Ascending aorta (tissue), 2 donors: ENCODE measurements at regions not wholly inside any gene's neighbourhood (a gene's known extent, or its start where the extent isn't known, plus 50 kb on each side); places are given as distances from the start of the nearest gene placed in this dataset.
A peak's percentile ranks its signal among the peaks of the same experiment; 100 is the strongest.

Source experiments
- DNase-seq, 2 donors: peaks; one replicate each; pipeline ENCODE4 v3.0.0-alpha.2; 2019; ENCODE audit warnings: low spot score in 2 of 2
- H3K27ac ChIP-seq, 2 donors: fragments of 200-600 bp; sonication (generic); one replicate each; pipeline ENCODE4 v1.5.1; 2016 to 2017; ENCODE audit warnings: mild to moderate bottlenecking in 1 of 2
- H3K27me3 ChIP-seq: fragments of 200-600 bp; sonication (generic); one replicate; pipeline ENCODE4 v1.5.1; 2017
- H3K36me3 ChIP-seq, 2 donors: fragments of 200-600 bp; sonication (generic); one replicate each; pipeline ENCODE4 v1.5.1; 2016
- H3K4me1 ChIP-seq, 2 donors: fragments of 200-600 bp; sonication (generic); one replicate each; pipeline ENCODE4 v1.5.1; 2016 to 2017; ENCODE audit warnings: mild to moderate bottlenecking in 1 of 2
- H3K4me3 ChIP-seq, 2 donors: fragments of 200-600 bp; sonication (generic); one replicate each; pipeline ENCODE4 v1.5.1; 2016 to 2017; ENCODE audit warnings: mild to moderate bottlenecking in 1 of 2
- H3K9me3 ChIP-seq, 2 donors: fragments of 200-600 bp; sonication (generic); one replicate each; pipeline ENCODE4 v1.5.1; 2016
- intact Hi-C: fragments of 100-400 bp; cut with DNase I; formaldehyde crosslinking; loops from one replicate; pipeline ENCODE4 v1.15.1; 2023
- TF ChIP-seq, protein P1 (sequence below), 3 experiments: fragments of 200-600 bp in 2 of 3; fragments of 450-650 bp in 1 of 3; sonication (generic) in 2 of 3; IDR thresholded peaks; one replicate each; pipeline ENCODE4 v1.5.1; 2016 to 2019; ENCODE audit warnings: antibody characterized with exemption in 3 of 3, mild to moderate bottlenecking in 1 of 3, moderate library complexity in 1 of 3

DNA sequence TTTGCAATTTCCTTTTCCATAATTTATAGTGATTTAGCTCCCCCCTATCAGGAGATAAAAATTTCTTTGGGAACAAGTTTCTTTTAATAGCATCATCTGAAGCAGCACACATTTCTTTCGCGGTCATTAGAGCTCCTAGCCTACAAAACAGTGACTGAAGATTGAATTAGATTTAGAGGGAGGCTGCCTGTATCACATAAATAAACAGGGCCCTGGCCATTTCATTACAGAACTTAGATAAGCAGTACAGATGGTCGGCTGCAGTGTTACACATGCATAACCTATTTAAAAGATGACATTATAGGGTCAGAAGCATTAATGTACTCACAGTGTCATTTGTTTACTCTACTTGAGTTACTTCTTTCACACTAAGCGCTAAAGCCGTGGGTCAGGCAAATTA lies 81.4 kb upstream of the SLC25A26 start:
- no peaks in the 10 kb centered on the region for H3K27me3 ChIP-seq
- H3K36me3 ChIP-seq: no peaks in the 10 kb centered on the region
- TF ChIP-seq, protein P1, sequence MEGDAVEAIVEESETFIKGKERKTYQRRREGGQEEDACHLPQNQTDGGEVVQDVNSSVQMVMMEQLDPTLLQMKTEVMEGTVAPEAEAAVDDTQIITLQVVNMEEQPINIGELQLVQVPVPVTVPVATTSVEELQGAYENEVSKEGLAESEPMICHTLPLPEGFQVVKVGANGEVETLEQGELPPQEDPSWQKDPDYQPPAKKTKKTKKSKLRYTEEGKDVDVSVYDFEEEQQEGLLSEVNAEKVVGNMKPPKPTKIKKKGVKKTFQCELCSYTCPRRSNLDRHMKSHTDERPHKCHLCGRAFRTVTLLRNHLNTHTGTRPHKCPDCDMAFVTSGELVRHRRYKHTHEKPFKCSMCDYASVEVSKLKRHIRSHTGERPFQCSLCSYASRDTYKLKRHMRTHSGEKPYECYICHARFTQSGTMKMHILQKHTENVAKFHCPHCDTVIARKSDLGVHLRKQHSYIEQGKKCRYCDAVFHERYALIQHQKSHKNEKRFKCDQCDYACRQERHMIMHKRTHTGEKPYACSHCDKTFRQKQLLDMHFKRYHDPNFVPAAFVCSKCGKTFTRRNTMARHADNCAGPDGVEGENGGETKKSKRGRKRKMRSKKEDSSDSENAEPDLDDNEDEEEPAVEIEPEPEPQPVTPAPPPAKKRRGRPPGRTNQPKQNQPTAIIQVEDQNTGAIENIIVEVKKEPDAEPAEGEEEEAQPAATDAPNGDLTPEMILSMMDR (IDR thresholded peaks at IDR 0.05): no peak
- H3K9me3 ChIP-seq: no peaks in the 10 kb centered on the region
- no peak overlapping the region for H3K27ac ChIP-seq
- intact Hi-C loops: loop anchor here (2.0 to 10.0 kb wide), 3 partner anchors 101 to 235 kb away; partner anchors contain the start of gene MAGI1
- DNase-seq: no peak
- H3K4me3 ChIP-seq: no peak overlapping the region
- no peaks in the 10 kb centered on the region for H3K4me1 ChIP-seq

DNA sequence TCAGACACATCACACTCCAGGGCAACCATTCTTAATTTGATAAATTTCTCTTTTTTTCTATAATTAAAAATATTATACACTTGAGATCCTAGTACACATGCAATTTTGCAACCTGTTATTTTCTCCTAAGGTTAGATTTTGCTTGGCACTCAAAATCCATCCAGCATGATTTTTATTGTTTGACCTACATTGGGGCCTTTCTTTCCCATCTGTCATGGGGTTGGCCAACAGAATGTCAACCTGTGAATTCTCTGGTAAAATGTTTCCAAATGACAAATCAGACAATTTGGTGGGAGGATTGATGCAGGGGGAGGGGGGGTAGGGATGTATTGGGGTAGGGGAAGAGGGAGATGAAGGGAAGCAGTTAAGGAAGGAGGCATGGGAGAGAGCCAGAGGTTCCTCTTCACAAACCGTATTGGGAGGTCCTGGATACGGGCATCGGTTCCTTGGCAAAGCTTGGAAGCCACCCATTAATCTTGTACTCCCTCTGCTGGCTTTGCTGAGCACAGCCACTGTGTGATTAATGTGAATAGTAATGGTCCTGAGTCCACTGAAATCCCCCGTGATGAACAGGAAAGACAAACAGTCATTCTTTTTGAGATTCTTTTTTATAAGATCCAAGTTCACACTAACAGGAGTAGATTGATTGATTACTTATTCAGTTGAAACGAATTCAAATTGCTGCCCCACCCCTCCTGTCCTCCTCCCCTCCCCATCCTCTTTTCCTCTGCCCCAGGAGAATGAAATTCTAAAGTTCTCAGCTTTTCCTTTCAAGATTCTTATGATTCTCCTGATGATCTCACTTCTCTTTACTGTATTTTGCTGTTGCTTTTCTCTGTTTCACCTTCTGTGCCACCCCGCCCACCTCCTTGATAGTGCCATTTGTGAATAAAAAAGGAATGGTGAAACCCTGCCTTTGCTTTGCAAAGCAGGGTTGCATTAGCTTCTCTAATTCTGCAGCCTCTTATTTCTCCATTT lies 82.2 kb upstream of the SLC25A26 start:
- H3K27me3 ChIP-seq: no peaks in the 10 kb centered on the region
- no peaks in the 10 kb centered on the region for H3K4me1 ChIP-seq
- H3K9me3 ChIP-seq: no peaks in the 10 kb centered on the region
- no peak overlapping the region for H3K4me3 ChIP-seq
- DNase-seq: peak in 1 of 2 donors; percentile 78
- no peak overlapping the region for H3K27ac ChIP-seq
- intact Hi-C loops: loop anchor here (1.0 to 10.0 kb wide), 4 partner anchors 100 to 353 kb away; partner anchors contain the start of gene MAGI1
- TF ChIP-seq, protein P1 (IDR thresholded peaks at IDR 0.05): peak; percentile 70 to 87 (median 72)
- no peaks in the 10 kb centered on the region for H3K36me3 ChIP-seq

DNA sequence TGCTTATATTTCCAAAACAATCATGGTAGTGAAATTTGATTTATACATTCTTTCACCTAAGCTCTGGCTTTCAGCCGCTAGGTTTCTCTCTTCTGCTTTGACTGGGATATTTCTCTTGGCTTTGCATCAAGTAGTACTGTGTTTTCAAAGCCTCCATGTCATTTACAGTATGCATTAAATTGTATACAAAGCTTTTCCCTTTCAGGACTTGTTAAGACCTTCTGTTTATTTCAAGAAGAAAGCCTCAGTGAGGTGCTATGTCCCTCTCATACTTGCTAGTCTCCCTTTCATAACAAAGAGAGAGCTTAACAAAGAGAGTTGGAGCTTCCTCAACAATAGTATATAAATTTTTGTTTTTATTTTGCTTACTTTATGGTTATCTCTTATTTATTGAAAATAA lies 84.2 kb upstream of the SLC25A26 start:
- Histone ChIP-seq H3K4me1 (no peaks in the 10 kb centered on the region), H3K36me3 (no peaks in the 10 kb centered on the region), H3K27ac (no peak overlapping the region), H3K27me3 (no peaks in the 10 kb centered on the region), H3K4me3 (no peak overlapping the region), H3K9me3 (no peaks in the 10 kb centered on the region)
- intact Hi-C loops: loop anchor here (10.0 kb wide), 2 partner anchors 192 to 232 kb away; no protein-coding TSS in a partner anchor
- TF ChIP-seq, protein P1 (IDR thresholded peaks at IDR 0.05): no peak
- DNase-seq: no peak

DNA sequence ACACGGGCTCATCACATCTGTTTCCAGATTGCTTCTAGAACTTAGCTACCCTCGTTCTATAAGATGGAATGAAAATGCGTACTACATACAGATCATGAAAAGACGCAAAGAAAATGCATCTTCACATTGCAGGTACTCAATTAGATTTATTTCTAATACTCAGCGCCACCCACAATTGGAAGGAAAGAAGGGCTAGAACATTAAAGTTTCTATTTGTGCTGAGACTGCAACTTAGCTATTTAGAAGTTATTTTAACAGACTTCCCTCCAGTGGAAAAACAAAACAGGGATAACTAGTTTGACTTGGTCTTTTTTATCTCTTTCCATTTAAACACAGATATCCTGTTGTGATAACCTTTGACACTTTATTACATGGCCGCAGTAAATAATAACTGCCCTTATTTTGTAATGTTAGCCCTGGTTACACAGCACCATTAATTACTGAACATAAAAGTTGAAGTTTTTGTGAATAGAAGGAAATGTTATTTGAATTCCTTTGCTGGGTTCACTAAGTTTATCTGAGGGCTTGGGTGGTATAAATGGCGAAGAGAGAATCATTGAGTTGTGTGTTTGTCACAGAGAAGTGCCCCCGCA lies 86.9 kb upstream of the SLC25A26 start:
- Histone ChIP-seq H3K36me3 (no peaks in the 10 kb centered on the region), H3K27me3 (no peaks in the 10 kb centered on the region), H3K4me3 (no peak overlapping the region), H3K9me3 (no peaks in the 10 kb centered on the region), H3K27ac (no peak overlapping the region), H3K4me1 (no peaks in the 10 kb centered on the region)
- TF ChIP-seq, protein P1 (IDR thresholded peaks at IDR 0.05): no peak
- intact Hi-C loops: loop anchor here (10.0 kb wide), 2 partner anchors 189 to 229 kb away; no protein-coding TSS in a partner anchor
- DNase-seq: no peak

DNA sequence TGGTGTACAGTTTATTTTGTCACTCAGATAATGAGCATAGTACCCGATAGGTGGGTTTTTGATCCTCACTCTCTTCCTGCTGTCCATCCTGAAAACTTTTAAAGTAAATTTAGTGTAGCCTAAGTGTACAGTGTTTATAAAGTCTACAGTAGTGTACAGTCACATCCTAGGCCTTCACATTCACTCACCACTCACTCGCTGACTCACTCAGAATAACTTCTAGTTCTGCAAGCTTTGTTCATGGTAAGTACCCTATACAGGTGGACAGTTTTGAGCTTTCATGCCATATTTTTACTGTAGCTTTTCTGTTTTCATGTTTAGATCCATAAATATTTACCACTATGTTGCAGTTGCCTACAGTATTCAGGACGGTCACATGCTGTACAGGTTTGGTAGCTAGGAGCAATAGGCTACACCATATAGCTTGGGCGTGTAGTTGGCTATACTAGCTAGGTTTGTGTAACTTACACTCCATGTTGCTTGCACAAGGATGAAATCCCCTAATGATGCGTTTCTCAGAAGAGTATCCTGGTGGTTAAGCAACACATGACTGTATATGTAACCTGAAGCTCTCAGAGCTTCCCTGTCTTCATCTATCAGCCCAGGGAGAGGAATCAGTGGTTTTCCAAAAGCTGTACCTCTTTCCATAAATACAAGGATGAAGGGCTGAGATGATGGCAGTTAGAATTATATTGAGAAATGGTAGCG lies 87.6 kb upstream of the SLC25A26 start:
- H3K27ac ChIP-seq: no peak overlapping the region
- H3K36me3 ChIP-seq: no peaks in the 10 kb centered on the region
- no peaks in the 10 kb centered on the region for H3K27me3 ChIP-seq
- H3K4me1 ChIP-seq: no peaks in the 10 kb centered on the region
- no peak overlapping the region for H3K4me3 ChIP-seq
- TF ChIP-seq, protein P1 (IDR thresholded peaks at IDR 0.05): no peak
- no peaks in the 10 kb centered on the region for H3K9me3 ChIP-seq
- intact Hi-C loops: loop anchor here (10.0 kb wide), 2 partner anchors 188 to 228 kb away; no protein-coding TSS in a partner anchor
- DNase-seq: no peak
